HepG2 (cell line): ENCODE measurements at regions not wholly inside any gene's neighbourhood (a gene's known extent, or its start where the extent isn't known, plus 50 kb on each side); places are given as distances from the start of the nearest gene placed in this dataset.

Experiments
- ATAC-seq: fragments of 200-7000 bp; cut with Tn5 transposase; 3 replicates; pipeline ENCODE4 v1.9.1; 2020; ENCODE audit warnings: mild to moderate bottlenecking, moderate library complexity
- BruUV-seq: library from RNA; stranded (reverse); fragments of 400-500 nt; replicated peaks from 2 replicates; lab custom pipeline; 2021; lab: Mats Ljungman, UMichigan
- CTCF ChIA-PET: fragments of 300-600 bp; formaldehyde crosslinking; extraction: SDS; loops from one replicate; lab custom pipeline; 2021; ENCODE audit warnings: low total read pairs, inconsistent platforms, low intra/inter-chr PET ratio; lab: Yijun Ruan, JAX
- POLR2A ChIA-PET: fragments of 350-600 bp; sonication (Branson Sonifier 250); formaldehyde crosslinking; loops from one replicate; lab custom pipeline; 2020; ENCODE audit warnings: antibody characterized with exemption, inconsistent platforms; lab: Yijun Ruan, JAX
- DNase-seq: peaks from one replicate; pipeline ENCODE4 v3.0.0-alpha.2; 2015; ENCODE audit warnings: low spot score
- FAIRE-seq: peaks from 3 replicates; lab custom pipeline; 2011; peaks lifted over from hg19 to GRCh38; lab: Jason Lieb, UNC
- H2AFZ ChIP-seq: one replicate; pipeline ENCODE4 v1.6.1; 2011; ENCODE audit warnings: low read length, inconsistent platforms
- H3K27ac ChIP-seq: fragments of 300-600 bp; 3 replicates; pipeline ENCODE4 v1.8.0; 2011; ENCODE audit warnings: mixed run types, mild to moderate bottlenecking, mixed read lengths, low read length, inconsistent platforms; ENCODE audit not compliant: insufficient read depth; ENCODE audit errors: extremely low read length
- H3K27me3 ChIP-seq, 2 experiments: fragments of 200-600 bp in 1 of 2; 2 replicates in 1 of 2; 3 replicates in 1 of 2; pipeline versions ENCODE4 v1.6.0 to v1.8.0; 2011; ENCODE audit warnings: low read length in 2 of 2, mild to moderate bottlenecking in 2 of 2, moderate library complexity in 2 of 2, inconsistent platforms in 1 of 2; ENCODE audit not compliant: insufficient read depth in 2 of 2, control insufficient read depth in 1 of 2
- H3K36me3 ChIP-seq, 2 experiments: fragments of 200-600 bp in 1 of 2; replicated peaks in 1 of 2; 2 replicates in 1 of 2; 3 replicates in 1 of 2; pipeline versions ENCODE4 v1.5.1 to v1.8.0; 2011; ENCODE audit warnings: low read length in 2 of 2, inconsistent platforms in 1 of 2; ENCODE audit not compliant: insufficient read depth in 2 of 2, control insufficient read depth in 1 of 2
- H3K4me1 ChIP-seq: 2 replicates; pipeline ENCODE4 v1.5.1; 2012; ENCODE audit warnings: low read length, inconsistent platforms; ENCODE audit not compliant: insufficient read depth
- H3K4me2 ChIP-seq: 2 replicates; pipeline ENCODE4 v1.6.0; 2011; ENCODE audit warnings: low read depth, low read length, inconsistent platforms
- H3K4me3 ChIP-seq, 3 experiments: fragments of 200-600 bp in 1 of 3; sonication (generic), shearing (Covaris generic) in 1 of 3; replicated peaks in 1 of 3; 2 replicates each; pipeline ENCODE4 v1.5.1; 2011 to 2016; ENCODE audit warnings: low read length in 3 of 3, inconsistent platforms in 2 of 3, low read depth in 2 of 3, mild to moderate bottlenecking in 2 of 3, control low read depth in 1 of 3, mixed read lengths in 1 of 3; ENCODE audit not compliant: insufficient read depth in 1 of 3
- H3K79me2 ChIP-seq: one replicate; pipeline ENCODE4 v1.6.1; 2011; ENCODE audit warnings: low read length, inconsistent platforms; ENCODE audit not compliant: insufficient read depth
- H3K9ac ChIP-seq: 2 replicates; pipeline ENCODE4 v1.6.0; 2011; ENCODE audit warnings: mild to moderate bottlenecking, low read depth, low read length, inconsistent platforms; ENCODE audit not compliant: insufficient read depth
- H3K9me3 ChIP-seq: 2 replicates; pipeline ENCODE4 v1.5.1; 2012; ENCODE audit warnings: mild to moderate bottlenecking, low read length
- H4K20me1 ChIP-seq: 2 replicates; pipeline ENCODE4 v1.6.0; 2011; ENCODE audit warnings: inconsistent platforms, mild to moderate bottlenecking, low read length, moderate library complexity; ENCODE audit not compliant: insufficient read depth
- CBFB ChIP-seq: sonication (generic); formaldehyde crosslinking; IDR thresholded peaks from 2 replicates; pipeline ENCODE4 v1.4.0; 2020; ENCODE audit warnings: missing genetic modification reagents
- CENPX ChIP-seq: sonication (generic); formaldehyde crosslinking; IDR thresholded peaks from 2 replicates; pipeline ENCODE4 v1.9.0; 2021; ENCODE audit warnings: mild to moderate bottlenecking, missing genetic modification reagents, moderate library complexity
- HDAC6 ChIP-seq: fragments of 200-600 bp; sonication (generic); IDR thresholded peaks from 2 replicates; pipeline ENCODE4 v1.7.0; 2017; ENCODE audit warnings: mild to moderate bottlenecking, antibody characterized with exemption, low read length, low read depth
- HIVEP1 ChIP-seq: sonication (generic); formaldehyde crosslinking; IDR thresholded peaks from 2 replicates; pipeline ENCODE4 v1.4.0; 2020; ENCODE audit warnings: mild to moderate bottlenecking, missing genetic modification reagents
- HOXA5 ChIP-seq: sonication (generic); formaldehyde crosslinking; IDR thresholded peaks from 2 replicates; pipeline ENCODE4 v1.4.0; 2020; ENCODE audit warnings: missing genetic modification reagents
- MTA1 ChIP-seq: sonication (generic); formaldehyde crosslinking; IDR thresholded peaks from 2 replicates; pipeline ENCODE4 v1.4.0; 2020; ENCODE audit warnings: missing genetic modification reagents, mild to moderate bottlenecking, borderline replicate concordance
- ONECUT2 ChIP-seq: sonication (generic); formaldehyde crosslinking; IDR thresholded peaks from 2 replicates; pipeline ENCODE4 v1.4.0; 2020; ENCODE audit warnings: missing genetic modification reagents
- POGZ ChIP-seq: sonication (generic); formaldehyde crosslinking; IDR thresholded peaks from 2 replicates; pipeline ENCODE4 v1.4.0; 2020; ENCODE audit warnings: mild to moderate bottlenecking, missing genetic modification reagents
- TFDP2 ChIP-seq: sonication (generic); formaldehyde crosslinking; IDR thresholded peaks from 2 replicates; pipeline ENCODE4 v1.4.0; 2020; ENCODE audit warnings: missing genetic modification reagents
- ZFP90 ChIP-seq: sonication (generic); formaldehyde crosslinking; IDR thresholded peaks from 2 replicates; pipeline ENCODE4 v1.8.0; 2022; ENCODE audit warnings: missing genetic modification reagents, mild to moderate bottlenecking, inconsistent platforms, borderline replicate concordance
- ZNF530 ChIP-seq: sonication (generic); formaldehyde crosslinking; IDR thresholded peaks from 2 replicates; pipeline ENCODE4 v1.5.0; 2020; ENCODE audit warnings: low read depth, mild to moderate bottlenecking, missing genetic modification reagents
- WGBS: methylation state at CpG from one replicate; pipeline ENCODE4 v1.1.6; 2017; ENCODE audit warnings: low lambda C conversion rate; 5-methylcytosine and 5-hydroxymethylcytosine counted together
- in situ Hi-C: cut with HindIII; loops from 2 replicates; pipeline ENCODE4 v1.10.0; 2017; ENCODE audit warnings: low pct_unique_long_range_greater_than_20kb; ENCODE audit not compliant: extremely low pct_ligation_motif_present
- intact Hi-C: fragments of 100-400 bp; cut with micrococcal nuclease; formaldehyde crosslinking; loops from one replicate; pipeline ENCODE4 v1.10.0; 2022; ENCODE audit not compliant: unreplicated experiment

DNA sequence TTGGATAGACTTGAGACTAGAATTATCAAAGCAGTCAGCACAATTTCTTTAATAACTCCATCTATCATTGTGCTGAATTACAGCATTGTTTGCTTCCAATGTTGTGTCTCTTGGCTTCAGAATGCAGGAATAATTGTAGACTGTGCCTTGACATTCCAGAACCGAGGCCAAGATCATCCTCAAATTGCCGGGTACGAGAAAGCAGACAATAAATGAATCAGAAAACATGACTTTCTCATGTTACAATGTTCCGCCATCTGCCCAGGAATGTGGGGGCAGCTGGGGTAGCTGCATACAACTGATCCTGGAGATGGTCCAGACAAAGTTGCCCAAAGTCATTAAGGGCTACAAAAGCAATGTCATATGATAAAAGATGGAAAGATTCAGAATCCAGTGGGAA is 206.2 kb upstream of the SGCD start:
- in situ Hi-C loops, result no loop called here
- no peak overlapping the region for H3K9ac ChIP-seq
- no peaks in the 10 kb centered on the region for H3K9me3 ChIP-seq
- BruUV-seq, result no TSS peak
- DNase-seq (no peak), ATAC-seq (no peak), FAIRE-seq (no peak)
- no peak overlapping the region for H3K4me3 ChIP-seq
- H3K36me3 ChIP-seq, result no peaks in the 10 kb centered on the region
- H2AFZ ChIP-seq, result no peak overlapping the region
- H4K20me1 ChIP-seq, result no peaks in the 10 kb centered on the region
- no peaks in the 10 kb centered on the region for H3K79me2 ChIP-seq
- no peak for TF ChIP-seq TFDP2 (CRISPR knock-in tag)
- TF ChIP-seq ZFP90 (CRISPR knock-in tag), result no peak
- TF ChIP-seq HOXA5 (CRISPR knock-in tag), result no peak
- TF ChIP-seq ZNF530 (CRISPR knock-in tag), result no peak
- TF ChIP-seq POGZ (CRISPR knock-in tag), result no peak
- TF ChIP-seq MTA1 (CRISPR knock-in tag), result no peak
- TF ChIP-seq CBFB (CRISPR knock-in tag), result no peak
- TF ChIP-seq HDAC6, result no peak
- TF ChIP-seq HIVEP1 (CRISPR knock-in tag), result no peak
- TF ChIP-seq CENPX (CRISPR knock-in tag), result no peak
- TF ChIP-seq ONECUT2 (CRISPR knock-in tag), result no peak
- WGBS, result 5% methylated on average over 4 of the region's 4 CpGs
- H3K27me3 ChIP-seq, result no peaks in the 10 kb centered on the region
- ChIA-PET CTCF (no interaction called here), POLR2A (no interaction called here)
- no peak overlapping the region for H3K4me2 ChIP-seq
- intact Hi-C loops, result no loop called here
- no peak overlapping the region for H3K27ac ChIP-seq
- no peaks in the 10 kb centered on the region for H3K4me1 ChIP-seq
